Calu3 (cell line): ENCODE measurements at regions not wholly inside any gene's neighbourhood (a gene's known extent, or its start where the extent isn't known, plus 50 kb on each side); places are given as distances from the start of the nearest gene placed in this dataset.

Experiments
- BruUV-seq: library from RNA; stranded (reverse); fragments of 400-500 nt; replicated peaks from 2 replicates; lab custom pipeline; 2021; lab: Mats Ljungman, UMichigan
- CTCF ChIA-PET: fragments of 300-600 bp; sonication (Branson Sonifier 250); formaldehyde crosslinking; loops from one replicate; lab custom pipeline; 2022; ENCODE audit warnings: antibody characterized with exemption; lab: Charles Lee
- DNase-seq: peaks from one replicate; pipeline ENCODE4 v3.0.0; 2022
- H3K27ac Mint-ChIP-seq: one replicate; pipeline ENCODE4 v1.8.0; 2022; ENCODE audit warnings: mixed read lengths; ENCODE audit not compliant: unreplicated experiment
- H3K27me3 Mint-ChIP-seq: one replicate; pipeline ENCODE4 v1.8.0; 2022; ENCODE audit warnings: mixed read lengths; ENCODE audit not compliant: unreplicated experiment
- H3K36me3 Mint-ChIP-seq: one replicate; pipeline ENCODE4 v1.8.0; 2022; ENCODE audit warnings: mild to moderate bottlenecking, moderate library complexity, mixed read lengths; ENCODE audit not compliant: insufficient read depth, unreplicated experiment
- H3K4me1 Mint-ChIP-seq: one replicate; pipeline ENCODE4 v1.8.0; 2022; ENCODE audit warnings: mild to moderate bottlenecking, low read depth, mixed read lengths; ENCODE audit not compliant: unreplicated experiment
- H3K4me3 Mint-ChIP-seq: one replicate; pipeline ENCODE4 v1.8.0; 2022; ENCODE audit warnings: mild to moderate bottlenecking, low read depth, moderate library complexity, mixed read lengths; ENCODE audit not compliant: unreplicated experiment
- H3K9me3 Mint-ChIP-seq: one replicate; pipeline ENCODE4 v1.8.0; 2022; ENCODE audit warnings: low read depth, mixed read lengths; ENCODE audit not compliant: unreplicated experiment
- CTCF ChIP-seq: fragments of 200-600 bp; IDR thresholded peaks from one replicate; pipeline ENCODE4 v1.8.0; 2022; ENCODE audit warnings: antibody characterized with exemption; ENCODE audit not compliant: unreplicated experiment
- intact Hi-C: fragments of 100-400 bp; cut with micrococcal nuclease; formaldehyde crosslinking; loops from one replicate; pipeline ENCODE4 v1.10.0; 2022; ENCODE audit not compliant: unreplicated experiment

GRCh38 chr12:38155526-38156496 is 160.8 kb upstream of the ALG10B start:
- no peaks in the 10 kb centered on the region for H3K9me3 Mint-ChIP-seq
- no peaks in the 10 kb centered on the region for H3K36me3 Mint-ChIP-seq
- no peak overlapping the region for H3K4me3 Mint-ChIP-seq
- no TSS peak for BruUV-seq
- intact Hi-C loops: no loop called here
- no peaks in the 10 kb centered on the region for H3K27me3 Mint-ChIP-seq
- no peak overlapping the region for H3K27ac Mint-ChIP-seq
- peaks cover 7% of the 10 kb centered on the region for H3K4me1 Mint-ChIP-seq
- no peak for TF ChIP-seq CTCF
- no peak for DNase-seq
- CTCF ChIA-PET: no interaction called here

DNA sequence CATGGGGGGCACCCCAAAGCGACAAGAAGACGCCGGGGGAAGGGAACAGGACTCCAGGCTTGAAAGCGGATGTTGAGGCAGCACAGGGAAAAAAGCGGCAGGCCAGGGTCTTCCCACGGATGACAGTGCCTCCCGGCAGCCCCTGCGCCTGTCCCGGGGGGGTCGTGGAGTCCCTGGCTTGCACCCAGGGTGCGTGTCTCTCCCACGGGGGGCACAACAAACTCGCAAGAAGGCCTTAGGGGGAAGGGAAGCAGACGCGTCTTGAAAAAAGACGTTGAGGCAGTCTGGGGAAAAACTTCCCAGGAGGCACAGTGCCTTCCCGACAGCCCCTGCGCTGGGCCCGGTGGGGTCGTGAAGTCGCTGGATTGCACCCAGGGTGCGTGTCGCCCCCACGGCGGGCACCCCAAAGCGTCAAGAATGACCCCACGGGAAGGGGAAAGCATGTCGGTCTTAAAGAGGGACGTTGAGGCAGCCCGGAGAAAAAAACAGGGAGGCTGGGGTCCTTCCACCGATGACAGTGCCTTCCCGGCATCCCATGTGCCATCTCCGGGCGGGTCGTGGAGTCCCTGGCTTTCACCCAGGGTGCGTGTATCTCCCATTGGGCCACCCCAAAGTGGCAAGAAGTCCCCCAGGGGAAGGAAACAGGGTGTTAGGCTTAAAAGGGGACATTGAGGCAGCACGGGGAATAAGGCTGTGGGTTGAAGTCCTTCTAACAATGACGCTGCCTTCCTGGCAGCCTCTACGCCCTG is 159.9 kb upstream of the ALG10B start:
- DNase-seq: no peak
- no peaks in the 10 kb centered on the region for H3K36me3 Mint-ChIP-seq
- H3K9me3 Mint-ChIP-seq: no peaks in the 10 kb centered on the region
- intact Hi-C loops: no loop called here
- H3K4me1 Mint-ChIP-seq: peaks cover 7% of the 10 kb centered on the region
- no peak for TF ChIP-seq CTCF
- H3K27ac Mint-ChIP-seq: no peak overlapping the region
- no TSS peak for BruUV-seq
- H3K4me3 Mint-ChIP-seq: no peak overlapping the region
- CTCF ChIA-PET: no interaction called here
- H3K27me3 Mint-ChIP-seq: no peaks in the 10 kb centered on the region

- Mint-ChIP-seq H3K36me3 (no peaks in the 10 kb centered on the region), H3K27ac (no peak overlapping the region), H3K4me1 (peaks cover 7% of the 10 kb centered on the region), H3K9me3 (peaks cover 3% of the 10 kb centered on the region), H3K27me3 (no peaks in the 10 kb centered on the region), H3K4me3 (no peak overlapping the region)
- intact Hi-C loops: no loop called here
- CTCF ChIA-PET: no interaction called here
- DNase-seq: no peak
- TF ChIP-seq CTCF: no peak
- no TSS peak for BruUV-seq
Measured at GRCh38 chr12:38157274-38157932, 159.2 kb upstream of the ALG10B start.

DNA sequence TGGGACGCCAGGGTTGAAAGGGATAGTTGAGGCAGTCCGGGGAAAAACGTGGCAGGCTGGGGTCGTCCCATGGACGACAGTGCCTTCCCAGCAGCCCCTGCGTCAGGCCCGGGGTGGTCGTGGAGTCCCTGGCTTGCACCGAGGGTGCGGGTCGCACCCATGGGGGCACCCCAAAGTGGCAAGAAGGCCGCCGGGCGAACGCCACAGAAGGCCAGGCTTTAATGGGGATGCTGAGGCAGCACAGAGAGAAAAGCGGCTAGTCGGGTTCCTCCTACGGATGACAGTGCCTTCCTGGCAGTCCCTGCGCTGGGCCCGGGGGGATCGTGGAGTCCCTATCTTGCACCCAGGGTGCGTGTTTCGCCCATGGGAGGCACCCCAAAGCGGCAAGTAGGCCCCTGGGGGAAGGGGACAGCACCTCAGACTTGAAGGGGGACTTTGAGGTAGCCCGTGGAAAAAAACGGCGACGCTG is 158.6 kb upstream of the ALG10B start:
- intact Hi-C loops: no loop called here
- H3K9me3 Mint-ChIP-seq: peaks cover 4% of the 10 kb centered on the region

More for the DNA sequence above, 158.6 kb upstream of the ALG10B start:
- DNase-seq: no peak
- Mint-ChIP-seq H3K4me3 (no peak overlapping the region), H3K36me3 (no peaks in the 10 kb centered on the region), H3K27me3 (no peaks in the 10 kb centered on the region), H3K27ac (no peak overlapping the region), H3K4me1 (peaks cover 7% of the 10 kb centered on the region)
- no TSS peak for BruUV-seq
- no peak for TF ChIP-seq CTCF
- CTCF ChIA-PET: no interaction called here
